Stomach (tissue), 4 donors: ENCODE measurements at regions not wholly inside any gene's neighbourhood (a gene's known extent, or its start where the extent isn't known, plus 50 kb on each side); places are given as distances from the start of the nearest gene placed in this dataset.

Source experiments
- EP300 ChIP-seq: sonication (generic); formaldehyde crosslinking; IDR thresholded peaks from one replicate; pipeline ENCODE4 v1.6.1; 2017; ENCODE audit warnings: antibody characterized with exemption
- POLR2A ChIP-seq, 4 donors: fragments of 450-650 bp; IDR thresholded peaks; one replicate each; pipeline ENCODE4 v1.6.1; 2016; ENCODE audit warnings: antibody characterized with exemption in 4 of 4, control low read depth in 2 of 4, mild to moderate bottlenecking in 1 of 4, moderate library complexity in 1 of 4
- POLR2AphosphoS5 ChIP-seq, 3 donors: sonication (generic); formaldehyde crosslinking; IDR thresholded peaks; one replicate each; pipeline ENCODE4 v1.6.1; 2016; ENCODE audit warnings: antibody characterized with exemption in 3 of 3
- TF ChIP-seq, protein P1 (sequence below), 7 experiments: fragments of 450-650 bp in 4 of 7; fragments of 200-600 bp in 3 of 7; sonication (generic) in 3 of 7; IDR thresholded peaks; one replicate each; pipeline ENCODE4 v1.5.1; 2016 to 2019; ENCODE audit warnings: antibody characterized with exemption in 7 of 7, control low read depth in 2 of 7, mild to moderate bottlenecking in 1 of 7

DNA sequence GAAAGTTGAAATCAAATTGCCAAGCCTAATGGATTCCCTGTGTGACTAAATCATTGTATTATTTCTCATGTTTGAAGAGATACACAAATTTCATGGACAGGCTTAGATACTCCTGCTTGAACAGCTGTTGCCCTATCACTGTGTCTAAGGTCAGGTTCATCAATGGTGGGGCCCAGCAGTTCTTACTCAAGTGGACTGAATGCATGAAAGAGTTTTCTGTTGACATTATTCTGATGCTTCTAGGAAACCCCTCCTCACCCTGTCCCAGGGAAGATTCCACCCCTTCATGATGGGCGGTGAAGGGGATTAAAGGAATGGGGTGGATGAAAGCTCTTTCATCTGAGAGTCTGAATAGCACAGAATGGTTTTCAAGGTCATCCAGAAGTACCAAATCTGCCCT lies 148.8 kb downstream of the INO80D start:
- TF ChIP-seq POLR2A (IDR thresholded peaks at IDR 0.05) (no peak), POLR2AphosphoS5 (IDR thresholded peaks at IDR 0.05) (no peak), EP300 (no peak)
- TF ChIP-seq, protein P1, sequence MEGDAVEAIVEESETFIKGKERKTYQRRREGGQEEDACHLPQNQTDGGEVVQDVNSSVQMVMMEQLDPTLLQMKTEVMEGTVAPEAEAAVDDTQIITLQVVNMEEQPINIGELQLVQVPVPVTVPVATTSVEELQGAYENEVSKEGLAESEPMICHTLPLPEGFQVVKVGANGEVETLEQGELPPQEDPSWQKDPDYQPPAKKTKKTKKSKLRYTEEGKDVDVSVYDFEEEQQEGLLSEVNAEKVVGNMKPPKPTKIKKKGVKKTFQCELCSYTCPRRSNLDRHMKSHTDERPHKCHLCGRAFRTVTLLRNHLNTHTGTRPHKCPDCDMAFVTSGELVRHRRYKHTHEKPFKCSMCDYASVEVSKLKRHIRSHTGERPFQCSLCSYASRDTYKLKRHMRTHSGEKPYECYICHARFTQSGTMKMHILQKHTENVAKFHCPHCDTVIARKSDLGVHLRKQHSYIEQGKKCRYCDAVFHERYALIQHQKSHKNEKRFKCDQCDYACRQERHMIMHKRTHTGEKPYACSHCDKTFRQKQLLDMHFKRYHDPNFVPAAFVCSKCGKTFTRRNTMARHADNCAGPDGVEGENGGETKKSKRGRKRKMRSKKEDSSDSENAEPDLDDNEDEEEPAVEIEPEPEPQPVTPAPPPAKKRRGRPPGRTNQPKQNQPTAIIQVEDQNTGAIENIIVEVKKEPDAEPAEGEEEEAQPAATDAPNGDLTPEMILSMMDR (IDR thresholded peaks at IDR 0.05): no peak
